OCI-LY7 (cell line): ENCODE measurements at regions not wholly inside any gene's neighbourhood (a gene's known extent, or its start where the extent isn't known, plus 50 kb on each side); places are given as distances from the start of the nearest gene placed in this dataset.

Source experiments
- BruUV-seq: library from RNA; stranded (reverse); fragments of 400-500 nt; replicated peaks from 2 replicates; lab custom pipeline; 2021; lab: Mats Ljungman, UMichigan
- CTCF ChIA-PET: fragments of 300-600 bp; sonication (Branson Sonifier 250); formaldehyde crosslinking; loops from one replicate; lab custom pipeline; 2022; ENCODE audit warnings: antibody characterized with exemption; ENCODE audit not compliant: unreplicated experiment; lab: Charles Lee
- POLR2A ChIA-PET: fragments of 300-600 bp; sonication (Branson Sonifier 250); formaldehyde crosslinking; loops from one replicate; lab custom pipeline; 2022; ENCODE audit warnings: antibody characterized with exemption; lab: Charles Lee
- DNase-seq: peaks from one replicate; pipeline ENCODE4 v3.0.0-alpha.2; 2015; ENCODE audit warnings: low spot score
- H2AFZ ChIP-seq: fragments of 200-600 bp; sonication (generic), shearing (Covaris generic); 2 replicates; pipeline ENCODE4 v1.6.1; 2014; ENCODE audit warnings: mild to moderate bottlenecking, antibody characterized with exemption, low read length, moderate library complexity
- H3K27ac ChIP-seq: fragments of 200-600 bp; sonication (generic); 2 replicates; pipeline ENCODE4 v1.5.1; 2014; ENCODE audit warnings: mixed run types, low read depth, mild to moderate bottlenecking, moderate library complexity, low read length, inconsistent platforms; ENCODE audit not compliant: poor library complexity, severe bottlenecking
- H3K36me3 ChIP-seq: fragments of 200-600 bp; sonication (generic); 2 replicates; pipeline ENCODE4 v1.6.1; 2014; ENCODE audit warnings: mild to moderate bottlenecking, antibody characterized with exemption, low read length, moderate library complexity, mixed read lengths; ENCODE audit not compliant: insufficient read depth
- H3K4me1 ChIP-seq: fragments of 200-600 bp; sonication (generic); 2 replicates; pipeline ENCODE4 v1.5.1; 2014; ENCODE audit warnings: mild to moderate bottlenecking, low read length; ENCODE audit not compliant: insufficient read depth, poor library complexity, severe bottlenecking
- H3K4me2 ChIP-seq: fragments of 200-600 bp; sonication (generic); 2 replicates; pipeline ENCODE4 v1.6.1; 2014; ENCODE audit warnings: mild to moderate bottlenecking, low read length
- H3K4me3 ChIP-seq: fragments of 200-600 bp; sonication (generic); 2 replicates; pipeline ENCODE4 v1.5.1; 2014; ENCODE audit warnings: mild to moderate bottlenecking, low read depth, low read length; ENCODE audit not compliant: poor library complexity, severe bottlenecking
- H3K79me2 ChIP-seq: fragments of 200-600 bp; sonication (generic); 2 replicates; pipeline ENCODE4 v1.6.1; 2016; ENCODE audit warnings: low read depth, mild to moderate bottlenecking, low read length, moderate library complexity, mixed read lengths; ENCODE audit not compliant: insufficient read depth
- H3K9me2 ChIP-seq: fragments of 200-600 bp; sonication (generic); 2 replicates; pipeline ENCODE4 v1.6.1; 2016; ENCODE audit warnings: mild to moderate bottlenecking, low read length, mixed read lengths; ENCODE audit not compliant: insufficient read depth
- H3K9me3 ChIP-seq: fragments of 200-600 bp; sonication (generic); 2 replicates; pipeline ENCODE4 v1.6.1; 2014; ENCODE audit warnings: mild to moderate bottlenecking, mixed run types, low read length, mixed read lengths
- H4K20me1 ChIP-seq: fragments of 200-600 bp; sonication (generic); 2 replicates; pipeline ENCODE4 v1.6.1; 2014; ENCODE audit warnings: mild to moderate bottlenecking, antibody characterized with exemption, low read length, moderate library complexity, mixed read lengths; ENCODE audit not compliant: insufficient read depth
- EZH2phosphoT487 ChIP-seq: fragments of 200-600 bp; sonication (generic); IDR thresholded peaks from 2 replicates; pipeline ENCODE4 v1.6.1; 2018; ENCODE audit warnings: low read depth, borderline replicate concordance, mild to moderate bottlenecking, mixed run types, antibody characterized with exemption, low read length, moderate library complexity, mixed read lengths
- intact Hi-C: fragments of 100-400 bp; cut with micrococcal nuclease; formaldehyde crosslinking; loops from one replicate; pipeline ENCODE4 v1.10.0; 2022; ENCODE audit not compliant: unreplicated experiment
- TF ChIP-seq, protein P1 (sequence below): fragments of 200-600 bp; sonication (generic); conservative IDR thresholded peaks from 2 replicates; pipeline ENCODE4 v1.5.1; 2014; ENCODE audit warnings: mild to moderate bottlenecking, antibody characterized with exemption, low read length, moderate library complexity, mixed read lengths

DNA sequence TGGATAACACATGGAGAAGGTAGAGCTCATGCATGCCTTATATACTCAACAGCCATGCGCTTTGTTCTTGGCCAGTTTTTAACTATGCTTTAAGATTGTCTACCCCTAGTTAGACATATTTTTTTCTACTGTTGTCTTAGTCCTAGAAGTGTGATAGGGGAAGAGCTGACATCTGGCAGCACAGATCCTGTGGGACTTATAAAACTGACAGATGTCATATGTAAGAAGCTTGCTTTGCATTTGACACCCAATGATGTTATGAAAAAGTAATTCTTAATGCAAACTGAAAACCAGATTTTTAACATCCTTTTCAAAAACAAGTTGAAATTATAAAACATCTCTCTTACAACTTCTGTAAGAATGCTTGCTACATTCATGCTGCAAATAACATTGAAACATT is 715.9 kb upstream of the LRRN3 start:
- BruUV-seq = no TSS peak
- Histone ChIP-seq H3K4me1 (no peaks in the 10 kb centered on the region), H4K20me1 (no peaks in the 10 kb centered on the region), H3K79me2 (no peaks in the 10 kb centered on the region), H3K36me3 (no peaks in the 10 kb centered on the region), H2AFZ (no peak overlapping the region), H3K9me3 (no peaks in the 10 kb centered on the region), H3K4me2 (no peak overlapping the region), H3K27ac (no peak overlapping the region), H3K9me2 (no peaks in the 10 kb centered on the region), H3K4me3 (no peak overlapping the region)
- DNase-seq = no peak
- TF ChIP-seq, protein P1, sequence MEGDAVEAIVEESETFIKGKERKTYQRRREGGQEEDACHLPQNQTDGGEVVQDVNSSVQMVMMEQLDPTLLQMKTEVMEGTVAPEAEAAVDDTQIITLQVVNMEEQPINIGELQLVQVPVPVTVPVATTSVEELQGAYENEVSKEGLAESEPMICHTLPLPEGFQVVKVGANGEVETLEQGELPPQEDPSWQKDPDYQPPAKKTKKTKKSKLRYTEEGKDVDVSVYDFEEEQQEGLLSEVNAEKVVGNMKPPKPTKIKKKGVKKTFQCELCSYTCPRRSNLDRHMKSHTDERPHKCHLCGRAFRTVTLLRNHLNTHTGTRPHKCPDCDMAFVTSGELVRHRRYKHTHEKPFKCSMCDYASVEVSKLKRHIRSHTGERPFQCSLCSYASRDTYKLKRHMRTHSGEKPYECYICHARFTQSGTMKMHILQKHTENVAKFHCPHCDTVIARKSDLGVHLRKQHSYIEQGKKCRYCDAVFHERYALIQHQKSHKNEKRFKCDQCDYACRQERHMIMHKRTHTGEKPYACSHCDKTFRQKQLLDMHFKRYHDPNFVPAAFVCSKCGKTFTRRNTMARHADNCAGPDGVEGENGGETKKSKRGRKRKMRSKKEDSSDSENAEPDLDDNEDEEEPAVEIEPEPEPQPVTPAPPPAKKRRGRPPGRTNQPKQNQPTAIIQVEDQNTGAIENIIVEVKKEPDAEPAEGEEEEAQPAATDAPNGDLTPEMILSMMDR = no peak
- TF ChIP-seq EZH2phosphoT487 = no peak
- POLR2A ChIA-PET = interaction anchor here (0.6 to 1.3 kb wide), 2 partner anchors 18 to 826 kb away, joined by 3 read pairs; no protein-coding TSS in a partner anchor
- intact Hi-C loops = no loop called here
- CTCF ChIA-PET = no interaction called here

DNA sequence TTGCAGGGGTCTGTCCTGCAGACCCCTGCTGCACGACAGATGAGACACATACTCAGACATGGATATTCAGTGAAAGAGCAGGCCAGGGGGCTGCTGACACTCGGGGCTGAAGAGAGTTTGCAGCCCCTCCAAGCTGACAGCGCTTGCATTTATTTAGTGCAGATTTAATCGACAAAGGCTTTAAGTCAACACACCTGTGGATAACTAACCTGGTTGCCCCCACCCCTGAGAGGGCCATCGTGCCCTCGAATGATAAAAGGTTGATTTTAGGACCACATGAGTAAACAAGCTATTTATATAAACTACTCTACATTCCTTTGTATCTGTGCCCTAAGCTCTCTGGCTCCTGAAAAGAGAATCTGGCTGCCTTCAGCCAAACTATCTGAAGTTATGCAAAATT is 708.2 kb upstream of the LRRN3 start:
- no peak overlapping the region for H3K27ac ChIP-seq
- no peak overlapping the region for H3K4me2 ChIP-seq
- intact Hi-C loops = no loop called here
- BruUV-seq = no TSS peak
- no peaks in the 10 kb centered on the region for H3K79me2 ChIP-seq
- H3K36me3 ChIP-seq = no peaks in the 10 kb centered on the region
- H3K9me3 ChIP-seq = no peaks in the 10 kb centered on the region
- H2AFZ ChIP-seq = no peak overlapping the region
- no peaks in the 10 kb centered on the region for H3K4me1 ChIP-seq
- H4K20me1 ChIP-seq = no peaks in the 10 kb centered on the region
- no peak overlapping the region for H3K4me3 ChIP-seq
- POLR2A ChIA-PET = interaction anchor here (0.5 to 0.7 kb wide), 2 partner anchors 1145 to 1208 kb away, joined by 3 read pairs; no protein-coding TSS in a partner anchor
- no peak for DNase-seq
- TF ChIP-seq, protein P1 = no peak
- no peak for TF ChIP-seq EZH2phosphoT487
- CTCF ChIA-PET = no interaction called here
- H3K9me2 ChIP-seq = no peaks in the 10 kb centered on the region

DNA sequence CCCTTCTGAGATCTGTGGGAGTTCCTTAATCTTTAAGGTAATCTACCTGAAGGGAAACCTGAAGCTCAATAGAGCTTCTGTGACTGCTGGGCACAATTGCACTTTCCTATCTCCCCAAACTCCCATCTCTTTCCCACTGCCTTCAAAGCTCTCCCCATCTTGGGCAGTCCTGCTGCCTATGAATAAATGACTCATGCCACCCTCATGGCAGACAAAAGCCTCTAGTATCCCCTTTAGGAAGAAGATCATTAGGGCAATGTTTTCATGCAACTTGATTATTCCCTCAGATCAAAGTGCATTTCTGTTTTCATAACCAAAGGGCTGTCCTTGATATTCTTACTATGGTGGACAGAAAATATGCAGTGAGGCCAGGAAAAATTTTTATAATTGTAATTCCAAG is 704.9 kb upstream of the LRRN3 start:
- CTCF ChIA-PET = no interaction called here
- no peaks in the 10 kb centered on the region for H3K9me2 ChIP-seq
- no peaks in the 10 kb centered on the region for H4K20me1 ChIP-seq
- H3K4me1 ChIP-seq = no peaks in the 10 kb centered on the region
- BruUV-seq = no TSS peak
- H3K4me3 ChIP-seq = no peak overlapping the region
- no peak overlapping the region for H3K27ac ChIP-seq
- H3K9me3 ChIP-seq = no peaks in the 10 kb centered on the region
- no peaks in the 10 kb centered on the region for H3K79me2 ChIP-seq
- no peaks in the 10 kb centered on the region for H3K36me3 ChIP-seq
- no peak overlapping the region for H2AFZ ChIP-seq
- DNase-seq = no peak
- no peak for TF ChIP-seq EZH2phosphoT487
- TF ChIP-seq, protein P1 = no peak
- H3K4me2 ChIP-seq = no peak overlapping the region
- POLR2A ChIA-PET = no interaction called here
- intact Hi-C loops = no loop called here
